B cell (primary cell): ENCODE measurements at regions not wholly inside any gene's neighbourhood (a gene's known extent, or its start where the extent isn't known, plus 50 kb on each side); places are given as distances from the start of the nearest gene placed in this dataset.

ENCODE experiments used
- CTCF ChIP-seq: fragments of 200-600 bp; IDR thresholded peaks from one replicate; pipeline ENCODE4 v1.8.0; 2022; ENCODE audit warnings: antibody characterized with exemption, mild to moderate bottlenecking
- EZH2 ChIP-seq: IDR thresholded peaks from 2 replicates; pipeline ENCODE4 v1.6.1; 2012; ENCODE audit warnings: borderline replicate concordance, low read depth, mild to moderate bottlenecking, moderate library complexity, low read length; ENCODE audit not compliant: insufficient read depth, poor library complexity, severe bottlenecking

DNA sequence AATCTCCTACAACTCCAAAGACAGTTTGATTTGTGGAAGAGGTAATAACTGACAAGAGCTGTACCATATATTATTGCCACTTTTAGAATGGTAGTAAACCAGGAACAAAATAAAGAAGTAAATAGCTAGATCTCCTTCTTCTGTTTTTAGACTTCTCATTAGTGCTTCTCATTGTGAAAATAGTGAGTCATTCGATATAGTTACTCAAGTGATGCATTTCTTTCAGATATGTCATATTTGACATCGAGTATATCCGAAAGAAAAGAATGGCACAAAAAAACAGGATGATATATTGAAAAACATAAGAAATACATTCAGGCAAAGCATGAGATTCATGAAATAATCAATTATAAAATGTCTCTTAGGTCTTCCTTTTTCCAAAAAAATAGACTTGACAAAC lies 1346.1 kb downstream of the BRINP3 start:
- TF ChIP-seq CTCF (no peak), EZH2 (no peak)
